Calu3 (cell line): ENCODE measurements at regions not wholly inside any gene's neighbourhood (a gene's known extent, or its start where the extent isn't known, plus 50 kb on each side); places are given as distances from the start of the nearest gene placed in this dataset.
A peak's percentile ranks its signal among the peaks of the same experiment; 100 is the strongest.
"Not testable (repeated sequence)": the region's sequence is repeated elsewhere in the genome, so short reads cannot be mapped to it uniquely, and the experiment has no call there.

ENCODE experiments used
- BruUV-seq: library from RNA; stranded (reverse); fragments of 400-500 nt; replicated peaks from 2 replicates; lab custom pipeline; 2021; lab: Mats Ljungman, UMichigan
- CTCF ChIA-PET: fragments of 300-600 bp; sonication (Branson Sonifier 250); formaldehyde crosslinking; loops from one replicate; lab custom pipeline; 2022; ENCODE audit warnings: antibody characterized with exemption; lab: Charles Lee
- DNase-seq: peaks from one replicate; pipeline ENCODE4 v3.0.0; 2022
- H3K27ac Mint-ChIP-seq: one replicate; pipeline ENCODE4 v1.8.0; 2022; ENCODE audit warnings: mixed read lengths; ENCODE audit not compliant: unreplicated experiment
- H3K27me3 Mint-ChIP-seq: one replicate; pipeline ENCODE4 v1.8.0; 2022; ENCODE audit warnings: mixed read lengths; ENCODE audit not compliant: unreplicated experiment
- H3K36me3 Mint-ChIP-seq: one replicate; pipeline ENCODE4 v1.8.0; 2022; ENCODE audit warnings: mild to moderate bottlenecking, moderate library complexity, mixed read lengths; ENCODE audit not compliant: insufficient read depth, unreplicated experiment
- H3K4me1 Mint-ChIP-seq: one replicate; pipeline ENCODE4 v1.8.0; 2022; ENCODE audit warnings: mild to moderate bottlenecking, low read depth, mixed read lengths; ENCODE audit not compliant: unreplicated experiment
- H3K4me3 Mint-ChIP-seq: one replicate; pipeline ENCODE4 v1.8.0; 2022; ENCODE audit warnings: mild to moderate bottlenecking, low read depth, moderate library complexity, mixed read lengths; ENCODE audit not compliant: unreplicated experiment
- H3K9me3 Mint-ChIP-seq: one replicate; pipeline ENCODE4 v1.8.0; 2022; ENCODE audit warnings: low read depth, mixed read lengths; ENCODE audit not compliant: unreplicated experiment
- CTCF ChIP-seq: fragments of 200-600 bp; IDR thresholded peaks from one replicate; pipeline ENCODE4 v1.8.0; 2022; ENCODE audit warnings: antibody characterized with exemption; ENCODE audit not compliant: unreplicated experiment
- intact Hi-C: fragments of 100-400 bp; cut with micrococcal nuclease; formaldehyde crosslinking; loops from one replicate; pipeline ENCODE4 v1.10.0; 2022; ENCODE audit not compliant: unreplicated experiment

- Mint-ChIP-seq H3K27ac (peak overlapping the region; percentile 73), H3K4me3 (peak overlapping the region; percentile 20), H3K27me3 (no peaks in the 10 kb centered on the region), H3K9me3 (no peaks in the 10 kb centered on the region), H3K36me3 (peaks cover 49% of the 10 kb centered on the region), H3K4me1 (peaks cover 52% of the 10 kb centered on the region)
- no peak for DNase-seq
- intact Hi-C loops, result loop anchor here (5.0 kb wide), 1 partner anchor 51 kb away; no protein-coding TSS in a partner anchor
- CTCF ChIA-PET, result interaction anchor here (0.7 to 1.6 kb wide), 5 partner anchors 22 to 89 kb away, joined by 3 to 5 read pairs (median 3); no protein-coding TSS in a partner anchor
- no peak for TF ChIP-seq CTCF
- BruUV-seq, result no TSS peak
Observed at GRCh38 chr17:77341069-77341541, 200.3 kb downstream of the SEC14L1 start.

- BruUV-seq, H3K9me3 Mint-ChIP-seq, CTCF ChIA-PET, DNase-seq, H3K27me3 Mint-ChIP-seq: not testable (repeated sequence)
- Mint-ChIP-seq H3K4me3 (peak overlapping the region; percentile 65), H3K27ac (peak overlapping the region; percentile 95), H3K4me1 (peaks cover 52% of the 10 kb centered on the region), H3K36me3 (peaks cover 55% of the 10 kb centered on the region)
- intact Hi-C loops, result loop anchor here (5.0 kb wide), 1 partner anchor 50 kb away; no protein-coding TSS in a partner anchor
Observed at GRCh38 chr17:77342656-77342990, 201.9 kb downstream of the SEC14L1 start.

- peak overlapping the region; percentile 95 for H3K27ac Mint-ChIP-seq
Observed at GRCh38 chr17:77343031-77343800, 202.4 kb downstream of the SEC14L1 start.

GRCh38 chr17:77344038-77344437 is 203.3 kb downstream of the SEC14L1 start:
- peaks cover 52% of the 10 kb centered on the region for H3K36me3 Mint-ChIP-seq
- CTCF ChIA-PET, result no interaction called here
- TF ChIP-seq CTCF, result no peak

More at GRCh38 chr17:77343031-77343800, 202.4 kb downstream of the SEC14L1 start:
- intact Hi-C loops, result loop anchor here (5.0 kb wide), 1 partner anchor 49 kb away; no protein-coding TSS in a partner anchor
- Mint-ChIP-seq H3K4me3 (peak overlapping the region; percentile 65), H3K4me1 (peaks cover 52% of the 10 kb centered on the region), H3K9me3 (no peaks in the 10 kb centered on the region), H3K36me3 (peaks cover 55% of the 10 kb centered on the region), H3K27me3 (no peaks in the 10 kb centered on the region)
- DNase-seq, result no peak
- CTCF ChIA-PET, result no interaction called here
- BruUV-seq, result no TSS peak
- no peak for TF ChIP-seq CTCF

More at GRCh38 chr17:77344038-77344437, 203.3 kb downstream of the SEC14L1 start:
- no peak overlapping the region for H3K27ac Mint-ChIP-seq
- no peaks in the 10 kb centered on the region for H3K27me3 Mint-ChIP-seq
- TSS peak; percentile 27 for BruUV-seq
- no peak for DNase-seq
- no peaks in the 10 kb centered on the region for H3K9me3 Mint-ChIP-seq
- intact Hi-C loops, result loop anchor here (5.0 kb wide), 1 partner anchor 48 kb away; no protein-coding TSS in a partner anchor
- no peak overlapping the region for H3K4me3 Mint-ChIP-seq
- H3K4me1 Mint-ChIP-seq, result peaks cover 52% of the 10 kb centered on the region
